Keratinocyte (primary cell): ENCODE measurements at regions not wholly inside any gene's neighbourhood (a gene's known extent, or its start where the extent isn't known, plus 50 kb on each side); places are given as distances from the start of the nearest gene placed in this dataset.

Source experiments
- DNase-seq: peaks from one replicate; pipeline ENCODE4 v3.0.0-alpha.2; 2011; ENCODE audit warnings: low read depth, missing footprints, low spot score
- FAIRE-seq: peaks from 2 replicates; lab custom pipeline; 2011; peaks lifted over from hg19 to GRCh38; lab: Jason Lieb, UNC
- H2AFZ ChIP-seq: 2 replicates; pipeline ENCODE4 v1.6.0; 2012; ENCODE audit warnings: low read length, control low read depth, inconsistent platforms; ENCODE audit not compliant: control insufficient read depth
- H3K27ac ChIP-seq: 2 replicates; pipeline ENCODE4 v1.5.1; 2011; ENCODE audit warnings: low read length; ENCODE audit not compliant: control insufficient read depth, insufficient read depth
- H3K27me3 ChIP-seq: 3 replicates; pipeline ENCODE4 v1.6.0; 2011; ENCODE audit warnings: low read length; ENCODE audit not compliant: control insufficient read depth, insufficient read depth; ENCODE audit errors: extremely low read depth
- H3K36me3 ChIP-seq, 2 experiments: 2 replicates in 1 of 2; 3 replicates in 1 of 2; pipeline ENCODE4 v1.5.1; 2011; ENCODE audit warnings: low read length in 2 of 2, mild to moderate bottlenecking in 1 of 2; ENCODE audit not compliant: control insufficient read depth in 2 of 2, insufficient read depth in 2 of 2; ENCODE audit errors: extremely low read depth in 1 of 2
- H3K4me1 ChIP-seq: 3 replicates; pipeline ENCODE4 v1.5.1; 2011; ENCODE audit warnings: low read length; ENCODE audit not compliant: control insufficient read depth, insufficient read depth; ENCODE audit errors: extremely low read depth
- H3K4me2 ChIP-seq: 3 replicates; pipeline ENCODE4 v1.6.0; 2011; ENCODE audit warnings: low read depth, low read length; ENCODE audit not compliant: control insufficient read depth, insufficient read depth; ENCODE audit errors: extremely low read depth
- H3K4me3 ChIP-seq, 3 experiments: fragments of 200-600 bp in 1 of 3; sonication (generic) in 1 of 3; 2 replicates in 2 of 3; 3 replicates in 1 of 3; pipeline ENCODE4 v1.5.1; 2011 to 2016; ENCODE audit warnings: low read length in 3 of 3, mild to moderate bottlenecking in 3 of 3, control low read depth in 2 of 3, inconsistent platforms in 1 of 3, low read depth in 1 of 3, mixed read lengths in 1 of 3, mixed run types in 1 of 3, moderate library complexity in 1 of 3; ENCODE audit not compliant: control insufficient read depth in 2 of 3, insufficient read depth in 2 of 3; ENCODE audit errors: extremely low read depth in 1 of 3
- H3K79me2 ChIP-seq: 2 replicates; pipeline ENCODE4 v1.6.0; 2012; ENCODE audit warnings: low read length; ENCODE audit not compliant: control insufficient read depth, insufficient read depth
- H3K9ac ChIP-seq: 3 replicates; pipeline ENCODE4 v1.6.0; 2011; ENCODE audit warnings: low read length; ENCODE audit not compliant: control insufficient read depth, insufficient read depth; ENCODE audit errors: extremely low read depth
- H3K9me1 ChIP-seq: 3 replicates; pipeline ENCODE4 v1.6.0; 2011; ENCODE audit warnings: low read length; ENCODE audit not compliant: control insufficient read depth, insufficient read depth; ENCODE audit errors: extremely low read depth
- H3K9me3 ChIP-seq: 2 replicates; pipeline ENCODE4 v1.5.1; 2012; ENCODE audit warnings: low read depth, low read length; ENCODE audit not compliant: control insufficient read depth
- H4K20me1 ChIP-seq: 3 replicates; pipeline ENCODE4 v1.6.0; 2011; ENCODE audit warnings: low read length; ENCODE audit not compliant: control insufficient read depth, insufficient read depth; ENCODE audit errors: extremely low read depth
- CTCF ChIP-seq, 3 experiments: IDR thresholded peaks in 1 of 3; conservative IDR thresholded peaks in 1 of 3; optimal IDR thresholded peaks in 1 of 3; 2 replicates in 2 of 3; 3 replicates in 1 of 3; pipeline versions ENCODE3 to v1.5.1; 2011; ENCODE audit warnings: low read length in 3 of 3, mild to moderate bottlenecking in 3 of 3, moderate library complexity in 2 of 3, control low read depth in 1 of 3, inconsistent platforms in 1 of 3; ENCODE audit not compliant: insufficient read depth in 2 of 3; ENCODE audit errors: extremely low read depth in 1 of 3
- EZH2 ChIP-seq: IDR thresholded peaks from one replicate; pipeline ENCODE4 v1.6.1; 2012; ENCODE audit warnings: inconsistent platforms, mild to moderate bottlenecking, low read length, moderate library complexity
- dilution Hi-C: fragments of 300-500 bp; cut with MboI; formaldehyde crosslinking; loops from one replicate; pipeline ENCODE4 v1.7.0; 2020; ENCODE audit warnings: low sequenced_read_pairs; ENCODE audit not compliant: extremely low pct_ligation_motif_present

GRCh38 chr4:135573251-135573650 is 1371.7 kb upstream of the PABPC4L start:
- no peak overlapping the region for H3K27ac ChIP-seq
- TF ChIP-seq CTCF (optimal IDR thresholded peaks at IDR 0.05 in 1 of 3, IDR thresholded peaks at IDR 0.05 in 1 of 3, conservative IDR thresholded peaks at IDR 0.05 in 1 of 3; ENCODE audit: extremely low read depth in 1 of 3, insufficient read depth in 2 of 3, low read length in 3 of 3): no peak
- no peak for TF ChIP-seq EZH2
- no peaks in the 10 kb centered on the region for H3K36me3 ChIP-seq
- no peaks in the 10 kb centered on the region for H3K9me1 ChIP-seq
- dilution Hi-C loops: no loop called here
- no peaks in the 10 kb centered on the region for H3K27me3 ChIP-seq
- H3K9ac ChIP-seq: no peak overlapping the region
- no peaks in the 10 kb centered on the region for H3K4me1 ChIP-seq
- no peak overlapping the region for H3K4me2 ChIP-seq
- no peaks in the 10 kb centered on the region for H4K20me1 ChIP-seq
- no peak overlapping the region for H3K4me3 ChIP-seq
- H2AFZ ChIP-seq: no peak overlapping the region
- DNase-seq (no peak), FAIRE-seq (no peak)
- no peaks in the 10 kb centered on the region for H3K9me3 ChIP-seq
- H3K79me2 ChIP-seq: no peaks in the 10 kb centered on the region

- Histone ChIP-seq H2AFZ (no peak overlapping the region), H3K4me1 (no peaks in the 10 kb centered on the region), H3K27me3 (no peaks in the 10 kb centered on the region), H4K20me1 (no peaks in the 10 kb centered on the region), H3K9me3 (no peaks in the 10 kb centered on the region), H3K4me2 (no peak overlapping the region), H3K9ac (no peak overlapping the region), H3K27ac (no peak overlapping the region), H3K4me3 (no peak overlapping the region), H3K79me2 (no peaks in the 10 kb centered on the region), H3K36me3 (no peaks in the 10 kb centered on the region), H3K9me1 (no peaks in the 10 kb centered on the region)
- no peak for FAIRE-seq
- DNase-seq: no peak
- TF ChIP-seq CTCF (optimal IDR thresholded peaks at IDR 0.05 in 1 of 3, IDR thresholded peaks at IDR 0.05 in 1 of 3, conservative IDR thresholded peaks at IDR 0.05 in 1 of 3; ENCODE audit: extremely low read depth in 1 of 3, insufficient read depth in 2 of 3, low read length in 3 of 3): no peak
- no peak for TF ChIP-seq EZH2
- dilution Hi-C loops: no loop called here
Observed at GRCh38 chr4:135564090-135564489, 1362.5 kb upstream of the PABPC4L start.
